ENCODE measurements at regions not wholly inside any gene's neighbourhood (a gene's known extent, or its start where the extent isn't known, plus 50 kb on each side); places are given as distances from the start of the nearest gene placed in this dataset.

DNA sequence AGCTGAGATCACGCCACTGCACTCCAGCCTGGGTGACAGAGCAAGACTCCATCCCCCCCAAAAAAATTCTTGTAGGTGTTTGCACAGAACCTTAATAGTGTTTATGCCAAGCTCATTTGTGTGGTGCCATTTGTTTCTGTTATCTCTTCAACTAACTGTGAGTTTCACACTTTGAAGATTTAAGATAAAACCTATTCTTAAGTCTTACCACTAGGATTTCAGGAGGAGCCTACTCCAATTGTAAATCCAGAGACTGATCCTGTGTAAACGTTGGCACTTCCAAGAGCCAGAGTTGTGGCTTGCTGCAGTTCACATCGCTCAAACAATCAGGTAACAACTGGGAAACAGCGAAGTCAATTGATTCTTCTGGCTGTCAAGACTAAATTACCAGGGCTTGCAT lies 242.4 kb upstream of the SATB1 start:
- TF ChIP-seq, protein P1, sequence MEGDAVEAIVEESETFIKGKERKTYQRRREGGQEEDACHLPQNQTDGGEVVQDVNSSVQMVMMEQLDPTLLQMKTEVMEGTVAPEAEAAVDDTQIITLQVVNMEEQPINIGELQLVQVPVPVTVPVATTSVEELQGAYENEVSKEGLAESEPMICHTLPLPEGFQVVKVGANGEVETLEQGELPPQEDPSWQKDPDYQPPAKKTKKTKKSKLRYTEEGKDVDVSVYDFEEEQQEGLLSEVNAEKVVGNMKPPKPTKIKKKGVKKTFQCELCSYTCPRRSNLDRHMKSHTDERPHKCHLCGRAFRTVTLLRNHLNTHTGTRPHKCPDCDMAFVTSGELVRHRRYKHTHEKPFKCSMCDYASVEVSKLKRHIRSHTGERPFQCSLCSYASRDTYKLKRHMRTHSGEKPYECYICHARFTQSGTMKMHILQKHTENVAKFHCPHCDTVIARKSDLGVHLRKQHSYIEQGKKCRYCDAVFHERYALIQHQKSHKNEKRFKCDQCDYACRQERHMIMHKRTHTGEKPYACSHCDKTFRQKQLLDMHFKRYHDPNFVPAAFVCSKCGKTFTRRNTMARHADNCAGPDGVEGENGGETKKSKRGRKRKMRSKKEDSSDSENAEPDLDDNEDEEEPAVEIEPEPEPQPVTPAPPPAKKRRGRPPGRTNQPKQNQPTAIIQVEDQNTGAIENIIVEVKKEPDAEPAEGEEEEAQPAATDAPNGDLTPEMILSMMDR (conservative IDR thresholded peaks at IDR 0.05): no peak
- TF ChIP-seq EZH2 (IDR thresholded peaks at IDR 0.05; ENCODE audit: low read depth): no peak
